Smooth muscle cell (in vitro differentiated cells): ENCODE measurements at regions not wholly inside any gene's neighbourhood (a gene's known extent, or its start where the extent isn't known, plus 50 kb on each side); places are given as distances from the start of the nearest gene placed in this dataset.

Source experiments
- DNase-seq: peaks from one replicate; lab custom pipeline; 2025; ENCODE audit not compliant: unreplicated experiment; lab: John Stamatoyannopoulos, UW
- H2AFZ ChIP-seq: fragments of 200-600 bp; sonication (generic); 2 replicates; pipeline ENCODE4 v1.6.0; 2016; ENCODE audit warnings: antibody characterized with exemption, low read depth, mild to moderate bottlenecking
- H3F3A ChIP-seq: fragments of 200-600 bp; sonication (generic); 2 replicates; pipeline ENCODE4 v1.6.0; 2017; ENCODE audit warnings: antibody characterized with exemption, low read depth
- H3K27ac ChIP-seq: fragments of 200-600 bp; sonication (generic); 2 replicates; pipeline ENCODE4 v1.5.1; 2016; ENCODE audit warnings: low read depth, mild to moderate bottlenecking
- H3K27me3 ChIP-seq: fragments of 200-600 bp; sonication (generic); 2 replicates; pipeline ENCODE4 v1.6.1; 2016; ENCODE audit warnings: low read depth, mild to moderate bottlenecking
- H3K36me3 ChIP-seq: fragments of 200-600 bp; sonication (generic); 2 replicates; pipeline ENCODE4 v1.5.1; 2016; ENCODE audit warnings: low read depth
- H3K4me1 ChIP-seq: fragments of 200-600 bp; sonication (generic); 2 replicates; pipeline ENCODE4 v1.5.1; 2016; ENCODE audit warnings: low read depth
- H3K4me2 ChIP-seq: fragments of 200-600 bp; sonication (generic); 2 replicates; pipeline ENCODE4 v1.6.0; 2016; ENCODE audit warnings: mild to moderate bottlenecking
- H3K4me3 ChIP-seq: fragments of 200-600 bp; sonication (generic); 2 replicates; pipeline ENCODE4 v1.5.1; 2016; ENCODE audit warnings: mild to moderate bottlenecking
- H3K79me2 ChIP-seq: fragments of 200-600 bp; sonication (generic); 2 replicates; pipeline ENCODE4 v1.6.0; 2016; ENCODE audit warnings: low read depth, mild to moderate bottlenecking
- H3K9ac ChIP-seq: fragments of 200-600 bp; sonication (generic); 2 replicates; pipeline ENCODE4 v1.6.0; 2016; ENCODE audit warnings: low read depth
- H3K9me3 ChIP-seq: fragments of 200-600 bp; sonication (generic); replicated peaks from 2 replicates; pipeline ENCODE4 v1.5.1; 2016; ENCODE audit warnings: low read depth
- H4K20me1 ChIP-seq: fragments of 200-600 bp; sonication (generic); 2 replicates; pipeline ENCODE4 v1.6.0; 2016; ENCODE audit warnings: low read depth
- WGBS: methylation state at CpG from one replicate; pipeline ENCODE4 v1.1.7; 2016; ENCODE audit warnings: low lambda C conversion rate; 5-methylcytosine and 5-hydroxymethylcytosine counted together
- TF ChIP-seq, protein P1 (sequence below): fragments of 200-600 bp; sonication (generic); IDR thresholded peaks from 2 replicates; pipeline ENCODE4 v1.5.1; 2017; ENCODE audit warnings: borderline replicate concordance, mild to moderate bottlenecking, antibody characterized with exemption; ENCODE audit not compliant: insufficient read depth, poor library complexity, severe bottlenecking

DNA sequence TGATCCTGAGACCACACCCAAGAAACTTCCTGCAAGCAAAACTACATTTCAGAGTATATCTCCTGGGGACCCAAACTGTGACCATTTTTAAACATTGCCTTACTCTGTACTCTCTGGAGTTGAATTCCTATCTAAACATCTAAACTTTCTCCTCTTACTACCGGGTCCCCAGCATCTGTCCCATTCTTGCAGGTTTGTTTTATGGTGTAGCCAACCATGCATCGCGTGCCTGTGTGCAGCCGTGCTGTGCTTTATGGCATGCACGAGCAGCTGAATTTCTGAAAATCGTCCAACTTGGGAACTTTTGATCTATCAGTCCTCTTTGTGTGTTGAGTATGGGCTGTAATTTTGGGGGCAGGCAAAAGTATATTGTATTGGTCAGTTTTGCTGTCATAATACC is 423.8 kb upstream of the DPP6 start:
- Histone ChIP-seq H3K9ac (no peak overlapping the region), H3K4me1 (no peaks in the 10 kb centered on the region), H4K20me1 (no peaks in the 10 kb centered on the region), H2AFZ (no peak overlapping the region), H3F3A (no peaks in the 10 kb centered on the region), H3K27ac (no peak overlapping the region), H3K27me3 (no peaks in the 10 kb centered on the region), H3K4me2 (no peak overlapping the region), H3K9me3 (peaks cover 4% of the 10 kb centered on the region), H3K36me3 (no peaks in the 10 kb centered on the region), H3K79me2 (no peaks in the 10 kb centered on the region), H3K4me3 (no peak overlapping the region)
- WGBS: 79% methylated on average over 6 of the region's 6 CpGs
- no peak for DNase-seq
- TF ChIP-seq, protein P1, sequence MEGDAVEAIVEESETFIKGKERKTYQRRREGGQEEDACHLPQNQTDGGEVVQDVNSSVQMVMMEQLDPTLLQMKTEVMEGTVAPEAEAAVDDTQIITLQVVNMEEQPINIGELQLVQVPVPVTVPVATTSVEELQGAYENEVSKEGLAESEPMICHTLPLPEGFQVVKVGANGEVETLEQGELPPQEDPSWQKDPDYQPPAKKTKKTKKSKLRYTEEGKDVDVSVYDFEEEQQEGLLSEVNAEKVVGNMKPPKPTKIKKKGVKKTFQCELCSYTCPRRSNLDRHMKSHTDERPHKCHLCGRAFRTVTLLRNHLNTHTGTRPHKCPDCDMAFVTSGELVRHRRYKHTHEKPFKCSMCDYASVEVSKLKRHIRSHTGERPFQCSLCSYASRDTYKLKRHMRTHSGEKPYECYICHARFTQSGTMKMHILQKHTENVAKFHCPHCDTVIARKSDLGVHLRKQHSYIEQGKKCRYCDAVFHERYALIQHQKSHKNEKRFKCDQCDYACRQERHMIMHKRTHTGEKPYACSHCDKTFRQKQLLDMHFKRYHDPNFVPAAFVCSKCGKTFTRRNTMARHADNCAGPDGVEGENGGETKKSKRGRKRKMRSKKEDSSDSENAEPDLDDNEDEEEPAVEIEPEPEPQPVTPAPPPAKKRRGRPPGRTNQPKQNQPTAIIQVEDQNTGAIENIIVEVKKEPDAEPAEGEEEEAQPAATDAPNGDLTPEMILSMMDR: no peak

DNA sequence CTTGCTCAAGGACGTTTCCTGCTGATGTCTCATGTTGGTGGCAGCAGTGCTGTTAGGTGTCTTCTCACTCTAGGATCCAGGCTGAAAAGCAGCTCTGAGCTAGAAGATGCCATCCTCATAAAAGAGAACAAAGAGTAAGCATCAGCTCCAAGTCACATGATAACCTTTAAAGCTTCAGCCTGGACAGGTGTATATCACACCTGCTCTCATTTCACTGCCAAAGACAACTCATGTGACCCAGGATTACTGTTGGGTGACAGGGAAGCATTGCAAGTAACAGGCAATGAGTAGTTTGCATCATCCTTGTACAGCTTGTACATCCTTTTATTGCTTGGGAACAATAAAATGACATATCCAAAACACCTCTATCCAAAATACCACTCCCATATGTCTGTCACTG is 423.4 kb upstream of the DPP6 start:
- Histone ChIP-seq H4K20me1 (no peaks in the 10 kb centered on the region), H3K36me3 (no peaks in the 10 kb centered on the region), H3K27me3 (no peaks in the 10 kb centered on the region), H3K27ac (no peak overlapping the region), H3F3A (no peaks in the 10 kb centered on the region), H2AFZ (no peak overlapping the region), H3K4me1 (no peaks in the 10 kb centered on the region), H3K9me3 (peaks cover 4% of the 10 kb centered on the region), H3K9ac (no peak overlapping the region), H3K4me2 (no peak overlapping the region), H3K79me2 (no peaks in the 10 kb centered on the region), H3K4me3 (no peak overlapping the region)
- no peak for DNase-seq
- TF ChIP-seq, protein P1: no peak
- WGBS: 50% methylated on average over 1 of the region's 1 CpG

DNA sequence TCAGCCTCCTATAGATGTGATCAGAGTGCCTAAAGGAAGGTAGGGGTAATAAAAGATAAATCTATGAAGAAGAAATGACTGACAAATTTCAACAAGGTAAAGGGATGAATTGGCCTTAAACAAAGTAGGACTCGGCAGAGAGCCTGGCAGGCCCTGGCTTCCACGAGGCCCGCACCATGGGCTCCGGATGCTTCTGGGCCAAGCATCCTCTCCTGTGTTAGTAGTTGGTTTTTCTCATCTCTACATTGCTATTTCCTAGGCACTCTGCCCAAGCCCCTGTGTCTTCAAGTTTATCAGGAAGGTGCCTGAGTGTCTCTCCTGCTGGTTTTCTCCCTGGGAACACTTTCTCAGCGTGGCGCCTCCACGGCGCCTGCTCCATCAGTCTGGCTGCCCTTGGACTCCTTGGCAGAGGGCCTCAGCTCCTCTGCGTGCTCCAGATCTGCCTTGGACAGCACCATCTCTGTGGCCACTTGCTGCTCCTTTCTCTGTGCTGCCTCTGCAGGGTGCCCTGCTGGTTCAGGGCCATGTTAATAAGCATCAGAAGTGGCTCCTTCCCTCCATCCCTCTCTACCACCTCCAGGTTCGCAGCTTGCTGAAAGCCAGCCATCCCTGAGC is 413.3 kb upstream of the DPP6 start:
- Histone ChIP-seq H2AFZ (no peak overlapping the region), H3K4me3 (no peak overlapping the region)
- TF ChIP-seq, protein P1: no peak

DNA sequence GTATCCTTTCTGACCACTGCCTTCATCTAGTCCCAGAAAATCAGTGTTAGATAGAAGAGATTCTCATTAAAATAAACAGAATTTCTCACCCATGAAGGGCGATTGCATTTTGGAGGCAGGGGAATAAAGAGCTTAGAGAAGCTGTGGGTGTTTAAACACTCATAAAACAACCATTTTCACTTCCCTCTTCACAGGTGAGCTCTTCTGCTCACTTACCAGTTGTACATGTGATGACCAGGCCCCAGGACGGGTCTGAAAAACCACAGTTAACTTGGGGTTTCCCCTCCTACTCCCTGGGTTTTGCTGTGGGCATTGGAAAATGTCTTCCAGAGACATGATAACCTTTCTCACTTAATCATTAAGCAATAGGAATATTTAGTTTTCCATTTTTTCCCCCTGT is 411.6 kb upstream of the DPP6 start:
- DNase-seq: no peak
- Histone ChIP-seq H3K4me3 (no peak overlapping the region), H3K27ac (no peak overlapping the region), H3K4me2 (no peak overlapping the region), H3K9me3 (peaks cover 13% of the 10 kb centered on the region), H3K79me2 (no peaks in the 10 kb centered on the region), H2AFZ (no peak overlapping the region), H3K27me3 (no peaks in the 10 kb centered on the region), H4K20me1 (no peaks in the 10 kb centered on the region), H3F3A (no peaks in the 10 kb centered on the region), H3K4me1 (no peaks in the 10 kb centered on the region), H3K9ac (no peak overlapping the region), H3K36me3 (no peaks in the 10 kb centered on the region)
- 78% methylated on average over 2 of the region's 2 CpGs for WGBS
- TF ChIP-seq, protein P1: no peak

More for the DNA sequence above, 413.3 kb upstream of the DPP6 start:
- Histone ChIP-seq H3K4me2 (no peak overlapping the region), H3K4me1 (no peaks in the 10 kb centered on the region), H3K9me3 (peaks cover 7% of the 10 kb centered on the region), H3K36me3 (no peaks in the 10 kb centered on the region), H3K79me2 (no peaks in the 10 kb centered on the region), H3K27me3 (no peaks in the 10 kb centered on the region), H3F3A (no peaks in the 10 kb centered on the region), H3K27ac (no peak overlapping the region), H3K9ac (no peak overlapping the region), H4K20me1 (no peaks in the 10 kb centered on the region)
- DNase-seq: no peak
- WGBS: 86% methylated on average over 10 of the region's 10 CpGs
